Keratinocyte (primary cell): ENCODE measurements at regions not wholly inside any gene's neighbourhood (a gene's known extent, or its start where the extent isn't known, plus 50 kb on each side); places are given as distances from the start of the nearest gene placed in this dataset.

ENCODE experiments used
- DNase-seq: peaks from one replicate; pipeline ENCODE4 v3.0.0-alpha.2; 2011; ENCODE audit warnings: low read depth, missing footprints, low spot score
- FAIRE-seq: peaks from 2 replicates; lab custom pipeline; 2011; peaks lifted over from hg19 to GRCh38; lab: Jason Lieb, UNC
- H2AFZ ChIP-seq: 2 replicates; pipeline ENCODE4 v1.6.0; 2012; ENCODE audit warnings: low read length, control low read depth, inconsistent platforms; ENCODE audit not compliant: control insufficient read depth
- H3K27ac ChIP-seq: 2 replicates; pipeline ENCODE4 v1.5.1; 2011; ENCODE audit warnings: low read length; ENCODE audit not compliant: control insufficient read depth, insufficient read depth
- H3K27me3 ChIP-seq: 3 replicates; pipeline ENCODE4 v1.6.0; 2011; ENCODE audit warnings: low read length; ENCODE audit not compliant: control insufficient read depth, insufficient read depth; ENCODE audit errors: extremely low read depth
- H3K36me3 ChIP-seq, 2 experiments: 2 replicates in 1 of 2; 3 replicates in 1 of 2; pipeline ENCODE4 v1.5.1; 2011; ENCODE audit warnings: low read length in 2 of 2, mild to moderate bottlenecking in 1 of 2; ENCODE audit not compliant: control insufficient read depth in 2 of 2, insufficient read depth in 2 of 2; ENCODE audit errors: extremely low read depth in 1 of 2
- H3K4me1 ChIP-seq: 3 replicates; pipeline ENCODE4 v1.5.1; 2011; ENCODE audit warnings: low read length; ENCODE audit not compliant: control insufficient read depth, insufficient read depth; ENCODE audit errors: extremely low read depth
- H3K4me2 ChIP-seq: 3 replicates; pipeline ENCODE4 v1.6.0; 2011; ENCODE audit warnings: low read depth, low read length; ENCODE audit not compliant: control insufficient read depth, insufficient read depth; ENCODE audit errors: extremely low read depth
- H3K4me3 ChIP-seq, 3 experiments: fragments of 200-600 bp in 1 of 3; sonication (generic) in 1 of 3; 2 replicates in 2 of 3; 3 replicates in 1 of 3; pipeline ENCODE4 v1.5.1; 2011 to 2016; ENCODE audit warnings: low read length in 3 of 3, mild to moderate bottlenecking in 3 of 3, control low read depth in 2 of 3, inconsistent platforms in 1 of 3, low read depth in 1 of 3, mixed read lengths in 1 of 3, mixed run types in 1 of 3, moderate library complexity in 1 of 3; ENCODE audit not compliant: control insufficient read depth in 2 of 3, insufficient read depth in 2 of 3; ENCODE audit errors: extremely low read depth in 1 of 3
- H3K79me2 ChIP-seq: 2 replicates; pipeline ENCODE4 v1.6.0; 2012; ENCODE audit warnings: low read length; ENCODE audit not compliant: control insufficient read depth, insufficient read depth
- H3K9ac ChIP-seq: 3 replicates; pipeline ENCODE4 v1.6.0; 2011; ENCODE audit warnings: low read length; ENCODE audit not compliant: control insufficient read depth, insufficient read depth; ENCODE audit errors: extremely low read depth
- H3K9me1 ChIP-seq: 3 replicates; pipeline ENCODE4 v1.6.0; 2011; ENCODE audit warnings: low read length; ENCODE audit not compliant: control insufficient read depth, insufficient read depth; ENCODE audit errors: extremely low read depth
- H3K9me3 ChIP-seq: 2 replicates; pipeline ENCODE4 v1.5.1; 2012; ENCODE audit warnings: low read depth, low read length; ENCODE audit not compliant: control insufficient read depth
- H4K20me1 ChIP-seq: 3 replicates; pipeline ENCODE4 v1.6.0; 2011; ENCODE audit warnings: low read length; ENCODE audit not compliant: control insufficient read depth, insufficient read depth; ENCODE audit errors: extremely low read depth
- EZH2 ChIP-seq: IDR thresholded peaks from one replicate; pipeline ENCODE4 v1.6.1; 2012; ENCODE audit warnings: inconsistent platforms, mild to moderate bottlenecking, low read length, moderate library complexity
- dilution Hi-C: fragments of 300-500 bp; cut with MboI; formaldehyde crosslinking; loops from one replicate; pipeline ENCODE4 v1.7.0; 2020; ENCODE audit warnings: low sequenced_read_pairs; ENCODE audit not compliant: extremely low pct_ligation_motif_present
- TF ChIP-seq, protein P1 (sequence below), 3 experiments: IDR thresholded peaks in 1 of 3; conservative IDR thresholded peaks in 1 of 3; optimal IDR thresholded peaks in 1 of 3; 2 replicates in 2 of 3; 3 replicates in 1 of 3; pipeline versions ENCODE3 to v1.5.1; 2011; ENCODE audit warnings: low read length in 3 of 3, mild to moderate bottlenecking in 3 of 3, moderate library complexity in 2 of 3, control low read depth in 1 of 3, inconsistent platforms in 1 of 3; ENCODE audit not compliant: insufficient read depth in 2 of 3; ENCODE audit errors: extremely low read depth in 1 of 3

- H4K20me1 ChIP-seq: no peaks in the 10 kb centered on the region
- no peak overlapping the region for H3K9ac ChIP-seq
- no peaks in the 10 kb centered on the region for H3K9me3 ChIP-seq
- H3K9me1 ChIP-seq: no peaks in the 10 kb centered on the region
- FAIRE-seq: no peak
- dilution Hi-C loops: no loop called here
- no peak overlapping the region for H3K4me2 ChIP-seq
- no peak overlapping the region for H3K4me3 ChIP-seq
- TF ChIP-seq EZH2: no peak
- TF ChIP-seq, protein P1, sequence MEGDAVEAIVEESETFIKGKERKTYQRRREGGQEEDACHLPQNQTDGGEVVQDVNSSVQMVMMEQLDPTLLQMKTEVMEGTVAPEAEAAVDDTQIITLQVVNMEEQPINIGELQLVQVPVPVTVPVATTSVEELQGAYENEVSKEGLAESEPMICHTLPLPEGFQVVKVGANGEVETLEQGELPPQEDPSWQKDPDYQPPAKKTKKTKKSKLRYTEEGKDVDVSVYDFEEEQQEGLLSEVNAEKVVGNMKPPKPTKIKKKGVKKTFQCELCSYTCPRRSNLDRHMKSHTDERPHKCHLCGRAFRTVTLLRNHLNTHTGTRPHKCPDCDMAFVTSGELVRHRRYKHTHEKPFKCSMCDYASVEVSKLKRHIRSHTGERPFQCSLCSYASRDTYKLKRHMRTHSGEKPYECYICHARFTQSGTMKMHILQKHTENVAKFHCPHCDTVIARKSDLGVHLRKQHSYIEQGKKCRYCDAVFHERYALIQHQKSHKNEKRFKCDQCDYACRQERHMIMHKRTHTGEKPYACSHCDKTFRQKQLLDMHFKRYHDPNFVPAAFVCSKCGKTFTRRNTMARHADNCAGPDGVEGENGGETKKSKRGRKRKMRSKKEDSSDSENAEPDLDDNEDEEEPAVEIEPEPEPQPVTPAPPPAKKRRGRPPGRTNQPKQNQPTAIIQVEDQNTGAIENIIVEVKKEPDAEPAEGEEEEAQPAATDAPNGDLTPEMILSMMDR (optimal IDR thresholded peaks at IDR 0.05 in 1 of 3, IDR thresholded peaks at IDR 0.05 in 1 of 3, conservative IDR thresholded peaks at IDR 0.05 in 1 of 3; ENCODE audit: extremely low read depth in 1 of 3, insufficient read depth in 2 of 3, low read length in 3 of 3): no peak
- H3K27ac ChIP-seq: no peak overlapping the region
- H3K27me3 ChIP-seq: no peaks in the 10 kb centered on the region
- no peaks in the 10 kb centered on the region for H3K4me1 ChIP-seq
- no peaks in the 10 kb centered on the region for H3K79me2 ChIP-seq
- no peaks in the 10 kb centered on the region for H3K36me3 ChIP-seq
- H2AFZ ChIP-seq: no peak overlapping the region
- no peak for DNase-seq
Measured at GRCh38 chr2:173488861-173489260, 134.2 kb downstream of the CDCA7 start.

GRCh38 chr2:173491418-173491817, 136.7 kb downstream of the CDCA7 start:
- no peaks in the 10 kb centered on the region for H4K20me1 ChIP-seq
- no peaks in the 10 kb centered on the region for H3K9me3 ChIP-seq
- H3K9me1 ChIP-seq: no peaks in the 10 kb centered on the region
- no peak overlapping the region for H3K4me2 ChIP-seq
- FAIRE-seq (no peak), DNase-seq (no peak)
- H2AFZ ChIP-seq: no peak overlapping the region
- no peak overlapping the region for H3K9ac ChIP-seq
- H3K4me3 ChIP-seq: no peak overlapping the region
- TF ChIP-seq, protein P1 (optimal IDR thresholded peaks at IDR 0.05 in 1 of 3, IDR thresholded peaks at IDR 0.05 in 1 of 3, conservative IDR thresholded peaks at IDR 0.05 in 1 of 3; ENCODE audit: extremely low read depth in 1 of 3, insufficient read depth in 2 of 3, low read length in 3 of 3): no peak
- TF ChIP-seq EZH2: no peak
- no peaks in the 10 kb centered on the region for H3K4me1 ChIP-seq
- H3K27ac ChIP-seq: no peak overlapping the region
- H3K27me3 ChIP-seq: no peaks in the 10 kb centered on the region
- H3K79me2 ChIP-seq: no peaks in the 10 kb centered on the region
- dilution Hi-C loops: no loop called here
- no peaks in the 10 kb centered on the region for H3K36me3 ChIP-seq
